ENCODE measurements at regions not wholly inside any gene's neighbourhood (a gene's known extent, or its start where the extent isn't known, plus 50 kb on each side); places are given as distances from the start of the nearest gene placed in this dataset.

GRCh38 chr7:136489808-136490207 is 378.6 kb upstream of the CHRM2 start (continued):
- TF ChIP-seq ATF3 (IDR thresholded peaks at IDR 0.05): no peak

GRCh38 chr7:136480901-136481300 is 387.6 kb upstream of the CHRM2 start:
- no peaks in the 10 kb centered on the region for H3K27me3 ChIP-seq (ENCODE audit: control insufficient read depth in 4 of 4, insufficient read depth in 4 of 4, low read length in 3 of 4)
- no peak for DNase-seq (ENCODE audit: low spot score)
- H3K4me1 ChIP-seq (ENCODE audit: control insufficient read depth in 4 of 4, insufficient read depth in 4 of 4, low read length in 3 of 4): no peaks in the 10 kb centered on the region
- H3K9ac ChIP-seq (ENCODE audit: low read depth in 1 of 2, low read length in 2 of 2): no peak overlapping the region
- H3K4me3 ChIP-seq (ENCODE audit: low read depth in 1 of 3, low read length in 3 of 3): no peak overlapping the region
- TF ChIP-seq FOXA2 (IDR thresholded peaks at IDR 0.05) (no peak), RAD21 (IDR thresholded peaks at IDR 0.05) (no peak), EGR1 (IDR thresholded peaks at IDR 0.05; ENCODE audit: low read depth in 2 of 2) (no peak), ZBTB33 (IDR thresholded peaks at IDR 0.05) (no peak), GABPA (IDR thresholded peaks at IDR 0.05 in 1 of 2, conservative IDR thresholded peaks at IDR 0.05 in 1 of 2) (no peak), SP1 (IDR thresholded peaks at IDR 0.05) (no peak), REST (IDR thresholded peaks at IDR 0.05) (no peak), HNF4G (IDR thresholded peaks at IDR 0.05) (no peak), CTCF (IDR thresholded peaks at IDR 0.05; ENCODE audit: low read depth, low read length, missing input control) (no peak)
- no peak overlapping the region for H3K27ac ChIP-seq (ENCODE audit: low read depth in 1 of 2, low read length in 2 of 2)
- no peaks in the 10 kb centered on the region for H3K36me3 ChIP-seq (ENCODE audit: control insufficient read depth in 4 of 4, insufficient read depth in 3 of 4, low read depth in 1 of 4, low read length in 3 of 4)
- 56% methylated on average over 4 of the region's 4 CpGs for WGBS
- H3K9me3 ChIP-seq (ENCODE audit: control insufficient read depth in 4 of 4, low read length in 3 of 4): no peaks in the 10 kb centered on the region

- Histone ChIP-seq H3K36me3 (ENCODE audit: control insufficient read depth in 4 of 4, insufficient read depth in 3 of 4, low read depth in 1 of 4, low read length in 3 of 4) (no peaks in the 10 kb centered on the region), H3K4me1 (ENCODE audit: control insufficient read depth in 4 of 4, insufficient read depth in 4 of 4, low read length in 3 of 4) (no peaks in the 10 kb centered on the region)
- WGBS: 29% methylated on average over 2 of the region's 2 CpGs
Observed at GRCh38 chr7:136479922-136480321, 388.5 kb upstream of the CHRM2 start.

More at GRCh38 chr7:136479922-136480321, 388.5 kb upstream of the CHRM2 start:
- Histone ChIP-seq H3K9ac (ENCODE audit: low read depth in 1 of 2, low read length in 2 of 2) (no peak overlapping the region), H3K27ac (ENCODE audit: low read depth in 1 of 2, low read length in 2 of 2) (no peak overlapping the region), H3K27me3 (ENCODE audit: control insufficient read depth in 4 of 4, insufficient read depth in 4 of 4, low read length in 3 of 4) (no peaks in the 10 kb centered on the region), H3K9me3 (ENCODE audit: control insufficient read depth in 4 of 4, low read length in 3 of 4) (peaks cover 0 to 5% (median 0%) of the 10 kb centered on the region in 4 donors), H3K4me3 (ENCODE audit: low read depth in 1 of 3, low read length in 3 of 3) (no peak overlapping the region)
- TF ChIP-seq FOXA2 (IDR thresholded peaks at IDR 0.05): no peak
- no peak for TF ChIP-seq MAX (IDR thresholded peaks at IDR 0.05)
- no peak for TF ChIP-seq SP1 (IDR thresholded peaks at IDR 0.05)
- TF ChIP-seq YY1 (IDR thresholded peaks at IDR 0.05): no peak
- TF ChIP-seq TAF1 (conservative IDR thresholded peaks at IDR 0.05): no peak
- TF ChIP-seq EGR1 (IDR thresholded peaks at IDR 0.05; ENCODE audit: low read depth in 2 of 2): no peak
- no peak for TF ChIP-seq HNF4G (IDR thresholded peaks at IDR 0.05)
- no peak for TF ChIP-seq CTCF (IDR thresholded peaks at IDR 0.05; ENCODE audit: low read depth, low read length, missing input control)
- TF ChIP-seq REST (IDR thresholded peaks at IDR 0.05): no peak
- TF ChIP-seq RXRA (IDR thresholded peaks at IDR 0.05): no peak
- no peak for DNase-seq (ENCODE audit: low spot score)

All from liver (tissue), 8 donors.